ENCODE measurements at regions not wholly inside any gene's neighbourhood (a gene's known extent, or its start where the extent isn't known, plus 50 kb on each side); places are given as distances from the start of the nearest gene placed in this dataset.

DNA sequence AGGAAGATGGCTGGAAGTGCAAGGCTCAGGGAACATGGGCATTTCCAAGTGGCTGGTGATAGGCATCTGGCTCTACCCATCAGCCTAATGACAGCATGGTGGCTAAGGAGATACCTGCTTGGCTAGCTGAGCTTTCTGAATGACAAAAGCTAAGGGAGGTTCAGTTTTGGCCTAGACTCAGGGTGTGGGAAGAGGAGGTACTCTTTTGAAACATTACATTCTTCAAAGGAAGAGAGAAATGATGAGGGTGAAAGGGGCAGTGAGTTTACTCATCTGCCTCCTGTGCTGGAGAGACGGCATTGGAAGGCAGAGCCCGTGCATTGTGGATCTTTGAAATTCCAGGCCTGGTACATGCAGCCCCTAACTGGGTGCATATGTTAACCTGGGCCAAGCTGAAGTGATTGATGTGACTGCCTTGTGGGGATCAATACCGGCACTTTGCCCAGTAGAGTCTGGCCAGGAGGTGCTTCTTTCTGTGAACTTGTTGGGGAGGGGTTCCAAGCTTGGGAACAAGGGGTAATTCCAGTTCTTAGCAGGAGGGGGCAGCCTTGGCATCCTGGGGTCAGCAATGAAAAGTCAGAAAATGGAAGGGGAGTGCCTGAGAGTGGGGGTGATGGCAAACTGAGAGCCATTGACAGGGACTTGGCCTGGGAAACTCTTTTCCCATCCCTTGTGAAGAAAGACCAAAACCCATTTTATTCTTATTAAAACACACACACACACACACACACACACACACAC is 108.6 kb downstream of the ACER2 start:
- CTCF ChIA-PET, result interaction anchor here (0.7 to 2.2 kb wide), 5 partner anchors 8 to 276 kb away, joined by 3 to 7 read pairs (median 3); no protein-coding TSS in a partner anchor

DNA sequence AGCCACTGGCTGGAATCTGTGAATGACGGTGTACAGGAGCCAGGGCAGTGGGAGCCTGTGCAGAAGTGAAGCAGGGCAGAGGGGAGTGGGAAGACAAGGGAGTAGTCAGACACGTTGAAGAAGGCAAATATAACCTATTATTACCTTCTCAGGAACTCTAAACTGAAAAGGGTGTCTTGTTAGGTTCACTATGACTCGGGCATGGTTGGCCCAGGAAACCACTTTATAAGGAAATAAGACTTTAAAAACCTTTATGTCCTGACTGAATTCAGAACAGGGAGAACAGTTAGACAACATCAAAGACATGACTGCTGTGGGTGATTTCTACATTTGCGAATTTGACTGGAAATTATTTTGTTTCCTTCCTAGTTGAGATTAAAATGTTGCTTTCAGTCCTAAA is 107.5 kb downstream of the ACER2 start:
- no peak overlapping the region for H3K4me3 Mint-ChIP-seq

More for the DNA sequence above, 108.6 kb downstream of the ACER2 start:
- no peak overlapping the region for H3K27ac Mint-ChIP-seq
- no peaks in the 10 kb centered on the region for H3K9me3 Mint-ChIP-seq
- peak; percentile 26 for DNase-seq
- H3K4me1 Mint-ChIP-seq (ENCODE audit: low read depth), result peaks cover 20% of the 10 kb centered on the region
- H3K27me3 Mint-ChIP-seq, result peaks cover 12% of the 10 kb centered on the region
- no peaks in the 10 kb centered on the region for H3K36me3 Mint-ChIP-seq (ENCODE audit: low read depth)
- no peak overlapping the region for H3K4me3 Mint-ChIP-seq
- TF ChIP-seq, protein P1, sequence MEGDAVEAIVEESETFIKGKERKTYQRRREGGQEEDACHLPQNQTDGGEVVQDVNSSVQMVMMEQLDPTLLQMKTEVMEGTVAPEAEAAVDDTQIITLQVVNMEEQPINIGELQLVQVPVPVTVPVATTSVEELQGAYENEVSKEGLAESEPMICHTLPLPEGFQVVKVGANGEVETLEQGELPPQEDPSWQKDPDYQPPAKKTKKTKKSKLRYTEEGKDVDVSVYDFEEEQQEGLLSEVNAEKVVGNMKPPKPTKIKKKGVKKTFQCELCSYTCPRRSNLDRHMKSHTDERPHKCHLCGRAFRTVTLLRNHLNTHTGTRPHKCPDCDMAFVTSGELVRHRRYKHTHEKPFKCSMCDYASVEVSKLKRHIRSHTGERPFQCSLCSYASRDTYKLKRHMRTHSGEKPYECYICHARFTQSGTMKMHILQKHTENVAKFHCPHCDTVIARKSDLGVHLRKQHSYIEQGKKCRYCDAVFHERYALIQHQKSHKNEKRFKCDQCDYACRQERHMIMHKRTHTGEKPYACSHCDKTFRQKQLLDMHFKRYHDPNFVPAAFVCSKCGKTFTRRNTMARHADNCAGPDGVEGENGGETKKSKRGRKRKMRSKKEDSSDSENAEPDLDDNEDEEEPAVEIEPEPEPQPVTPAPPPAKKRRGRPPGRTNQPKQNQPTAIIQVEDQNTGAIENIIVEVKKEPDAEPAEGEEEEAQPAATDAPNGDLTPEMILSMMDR (IDR thresholded peaks at IDR 0.05), result no peak
- intact Hi-C loops (cut with micrococcal nuclease), result no loop called here
- POLR2A ChIA-PET, result no interaction called here
- ATAC-seq, result no peak

DNA sequence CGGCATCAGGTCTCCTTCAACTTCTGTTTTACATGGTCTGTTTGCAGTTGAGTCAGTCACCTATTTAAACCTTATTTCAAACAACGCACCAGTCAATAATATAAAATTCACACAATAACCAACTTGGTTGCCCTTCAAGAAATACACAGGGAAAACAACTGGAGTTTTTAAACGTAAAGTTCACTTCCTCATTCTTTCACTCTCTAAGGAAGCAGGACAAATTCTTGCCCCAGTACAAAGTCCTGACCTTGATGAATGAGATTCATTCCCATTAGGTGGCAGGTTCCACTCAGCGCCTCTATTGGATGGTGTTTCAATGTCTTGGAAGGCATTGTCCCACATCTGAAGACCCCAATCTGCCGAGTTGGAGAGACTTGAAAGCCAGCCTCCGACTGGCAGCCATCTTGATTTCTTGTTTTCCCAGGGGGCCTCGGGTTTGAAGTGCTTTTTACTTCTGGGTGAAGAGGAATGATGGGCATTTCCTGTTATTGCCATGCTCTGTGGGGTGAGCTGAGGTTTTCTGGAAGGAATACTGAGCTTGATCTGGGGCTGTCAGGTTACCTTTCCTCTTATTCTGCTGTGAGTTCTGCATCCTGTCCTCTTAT is 105.0 kb downstream of the ACER2 start:
- intact Hi-C loops (cut with micrococcal nuclease), result no loop called here
- no peak for DNase-seq
- no peaks in the 10 kb centered on the region for H3K9me3 Mint-ChIP-seq
- ChIA-PET POLR2A (no interaction called here), CTCF (no interaction called here)
- peaks cover 11% of the 10 kb centered on the region for H3K27me3 Mint-ChIP-seq
- no peak for ATAC-seq
- no peaks in the 10 kb centered on the region for H3K36me3 Mint-ChIP-seq (ENCODE audit: low read depth)
- no peak overlapping the region for H3K4me3 Mint-ChIP-seq
- TF ChIP-seq, protein P1 (IDR thresholded peaks at IDR 0.05), result no peak
- no peak overlapping the region for H3K27ac Mint-ChIP-seq
- peaks cover 20% of the 10 kb centered on the region for H3K4me1 Mint-ChIP-seq (ENCODE audit: low read depth)

More for the DNA sequence above, 107.5 kb downstream of the ACER2 start:
- CTCF ChIA-PET, result no interaction called here
- Mint-ChIP-seq H3K9me3 (no peaks in the 10 kb centered on the region), H3K27me3 (peaks cover 11% of the 10 kb centered on the region), H3K27ac (no peak overlapping the region), H3K36me3 (ENCODE audit: low read depth) (no peaks in the 10 kb centered on the region), H3K4me1 (ENCODE audit: low read depth) (peaks cover 20% of the 10 kb centered on the region)
- peak; percentile 45 for DNase-seq
- intact Hi-C loops (cut with micrococcal nuclease), result no loop called here
- POLR2A ChIA-PET, result no interaction called here
- peak; percentile 74 for ATAC-seq
- TF ChIP-seq, protein P1 (IDR thresholded peaks at IDR 0.05), result no peak

DNA sequence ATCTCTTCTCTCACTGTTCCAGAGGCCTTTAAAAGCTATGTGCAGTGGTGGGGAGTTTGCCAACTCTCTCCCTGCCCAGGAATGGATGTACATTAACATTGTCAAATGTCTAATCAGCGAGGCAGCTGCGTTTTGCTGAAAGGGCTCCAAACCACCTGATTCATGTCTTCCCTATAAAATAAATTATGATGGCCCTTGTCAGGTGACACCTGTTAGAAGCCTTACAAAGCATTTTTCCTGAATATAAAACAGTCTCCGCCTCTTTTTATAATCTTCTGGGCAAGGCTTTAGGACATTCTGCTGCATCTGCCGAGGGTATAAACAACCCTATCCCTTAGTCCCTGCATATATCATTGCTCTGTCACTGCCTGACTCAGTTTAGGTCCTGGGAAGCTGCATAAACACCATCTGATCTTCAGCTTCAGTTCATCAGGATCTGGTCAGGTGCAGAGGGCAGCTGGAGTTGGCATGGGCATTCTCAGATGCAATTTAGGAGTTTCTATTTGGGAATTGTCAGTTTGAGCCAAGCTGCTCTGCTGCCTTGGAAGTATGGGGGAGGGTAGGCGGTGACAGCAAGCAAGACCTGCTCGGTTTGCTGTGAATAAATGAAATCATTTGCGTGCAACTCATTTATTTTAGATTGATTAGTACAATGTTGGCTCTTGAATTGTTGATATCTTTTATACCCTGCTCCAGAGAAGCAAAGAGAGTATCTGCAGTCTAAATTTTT is 103.5 kb downstream of the ACER2 start:
- Mint-ChIP-seq H3K27me3 (peaks cover 10% of the 10 kb centered on the region), H3K9me3 (no peaks in the 10 kb centered on the region), H3K36me3 (ENCODE audit: low read depth) (no peaks in the 10 kb centered on the region), H3K4me3 (no peak overlapping the region), H3K4me1 (ENCODE audit: low read depth) (peaks cover 19% of the 10 kb centered on the region), H3K27ac (no peak overlapping the region)
- ATAC-seq (no peak), DNase-seq (no peak)
- TF ChIP-seq, protein P1 (IDR thresholded peaks at IDR 0.05), result no peak
- ChIA-PET POLR2A (no interaction called here), CTCF (interaction anchor here (2.2 kb wide), 1 partner anchor 47 kb away, joined by 8 read pairs; no protein-coding TSS in a partner anchor)
- intact Hi-C loops (cut with micrococcal nuclease), result no loop called here
